GM12892 (cell line): ENCODE measurements at regions not wholly inside any gene's neighbourhood (a gene's known extent, or its start where the extent isn't known, plus 50 kb on each side); places are given as distances from the start of the nearest gene placed in this dataset.

Experiments used
- DNase-seq: peaks from one replicate; pipeline ENCODE4 v3.0.0; 2011; ENCODE audit not compliant: insufficient read length
- FAIRE-seq: peaks from 2 replicates; lab custom pipeline; 2011; peaks lifted over from hg19 to GRCh38; lab: Jason Lieb, UNC
- POLR2A ChIP-seq: IDR thresholded peaks from 2 replicates; pipeline ENCODE4 v1.6.1; 2011; ENCODE audit warnings: low read depth, low read length, control low read depth
- POLR2AphosphoS5 ChIP-seq: IDR thresholded peaks from 2 replicates; pipeline ENCODE4 v1.6.1; 2011; ENCODE audit warnings: low read depth, low read length, control low read depth
- TAF1 ChIP-seq: IDR thresholded peaks from 2 replicates; pipeline ENCODE4 v1.6.1; 2011; ENCODE audit warnings: low read depth, mild to moderate bottlenecking, control low read depth, low read length, borderline replicate concordance

DNA sequence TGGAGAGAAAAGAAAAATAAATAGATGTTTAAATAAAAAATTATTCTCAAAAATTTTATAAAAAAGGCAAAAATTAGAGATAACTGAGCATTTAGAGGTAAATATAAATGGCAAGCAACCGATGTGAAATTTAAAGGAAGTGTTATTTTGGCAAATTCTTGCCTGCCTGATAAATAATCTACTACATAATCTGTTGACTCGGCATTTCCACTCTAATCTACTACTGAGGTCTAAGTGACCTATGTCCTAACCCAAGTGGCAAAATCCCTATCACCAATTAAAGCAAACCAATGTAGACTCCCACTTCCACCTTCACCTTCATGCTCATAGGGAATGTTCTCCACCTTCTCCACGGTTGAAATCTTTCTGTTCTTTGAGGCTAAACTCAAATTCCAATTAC, 1124.1 kb upstream of the CDH2 start:
- DNase-seq (no peak), FAIRE-seq (no peak)
- TF ChIP-seq POLR2AphosphoS5, result no peak
- no peak for TF ChIP-seq TAF1
- TF ChIP-seq POLR2A, result no peak

- TF ChIP-seq POLR2A, result no peak
- TF ChIP-seq TAF1, result no peak
- TF ChIP-seq POLR2AphosphoS5, result no peak
- DNase-seq (no peak), FAIRE-seq (no peak)
These were observed 1108.5 kb upstream of the CDH2 start for GRCh38 chr18:29285471-29285870.

DNA sequence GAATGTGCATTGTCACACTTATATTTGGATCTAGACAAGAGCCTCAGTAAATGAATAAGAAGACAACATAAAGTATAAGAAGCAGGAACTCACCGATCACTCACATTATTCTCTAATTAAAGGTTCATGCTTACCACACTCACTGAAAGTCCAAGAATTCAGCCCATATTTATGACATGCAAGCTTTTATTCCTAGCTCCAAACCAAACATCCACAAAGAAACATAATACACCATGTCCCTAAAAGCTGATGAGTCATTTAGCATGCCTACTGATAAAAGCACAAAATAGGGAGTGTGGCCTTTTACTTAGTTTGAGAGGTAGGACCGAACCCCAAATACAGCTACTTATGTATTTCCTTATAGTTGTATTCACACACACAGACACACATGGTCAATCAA, 1094.6 kb upstream of the CDH2 start:
- FAIRE-seq (no peak), DNase-seq (no peak)
- TF ChIP-seq TAF1, result no peak
- no peak for TF ChIP-seq POLR2AphosphoS5
- no peak for TF ChIP-seq POLR2A

- FAIRE-seq (no peak), DNase-seq (no peak)
- no peak for TF ChIP-seq POLR2A
- TF ChIP-seq TAF1, result no peak
These were observed 1082.9 kb upstream of the CDH2 start for GRCh38 chr18:29259838-29260237.

GRCh38 chr18:29254123-29254522, 1077.2 kb upstream of the CDH2 start:
- FAIRE-seq (no peak), DNase-seq (no peak)

GRCh38 chr18:29251681-29252080, 1074.8 kb upstream of the CDH2 start:
- TF ChIP-seq TAF1 (no peak), POLR2A (no peak), POLR2AphosphoS5 (no peak)
- no peak for FAIRE-seq

More at GRCh38 chr18:29254123-29254522, 1077.2 kb upstream of the CDH2 start:
- TF ChIP-seq POLR2AphosphoS5, result no peak
- TF ChIP-seq POLR2A, result no peak
- TF ChIP-seq TAF1, result no peak

DNA sequence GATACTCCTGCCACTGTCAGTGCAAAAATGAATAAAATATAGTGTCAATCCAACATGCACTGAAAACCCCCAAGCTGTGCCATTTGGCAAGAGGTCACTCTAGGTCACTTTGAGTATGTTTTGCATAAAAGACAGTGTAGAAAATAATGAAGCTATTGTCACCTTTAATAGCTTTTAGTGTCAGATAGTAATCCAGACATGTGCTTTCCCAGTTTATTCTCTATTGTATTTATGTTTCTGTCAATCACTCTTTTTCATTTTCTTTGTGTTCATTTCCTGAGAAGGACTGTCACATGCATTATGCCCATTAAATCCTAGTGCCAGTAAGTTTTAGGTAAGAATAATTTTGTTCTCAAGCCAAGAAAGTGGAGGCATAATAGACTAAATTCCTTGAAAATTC, 1073.9 kb upstream of the CDH2 start:
- TF ChIP-seq POLR2AphosphoS5 (no peak), POLR2A (no peak), TAF1 (no peak)
- DNase-seq, result no peak
- no peak for FAIRE-seq

More at GRCh38 chr18:29251681-29252080, 1074.8 kb upstream of the CDH2 start:
- no peak for DNase-seq

GRCh38 chr18:29250259-29250658, 1073.3 kb upstream of the CDH2 start:
- no peak for TF ChIP-seq POLR2A
- TF ChIP-seq TAF1, result no peak
- no peak for TF ChIP-seq POLR2AphosphoS5
- DNase-seq (no peak), FAIRE-seq (no peak)

- DNase-seq, result no peak
- no peak for FAIRE-seq
- TF ChIP-seq POLR2A (no peak), POLR2AphosphoS5 (no peak), TAF1 (no peak)
These were observed 1071.9 kb upstream of the CDH2 start for GRCh38 chr18:29248805-29249204.

DNA sequence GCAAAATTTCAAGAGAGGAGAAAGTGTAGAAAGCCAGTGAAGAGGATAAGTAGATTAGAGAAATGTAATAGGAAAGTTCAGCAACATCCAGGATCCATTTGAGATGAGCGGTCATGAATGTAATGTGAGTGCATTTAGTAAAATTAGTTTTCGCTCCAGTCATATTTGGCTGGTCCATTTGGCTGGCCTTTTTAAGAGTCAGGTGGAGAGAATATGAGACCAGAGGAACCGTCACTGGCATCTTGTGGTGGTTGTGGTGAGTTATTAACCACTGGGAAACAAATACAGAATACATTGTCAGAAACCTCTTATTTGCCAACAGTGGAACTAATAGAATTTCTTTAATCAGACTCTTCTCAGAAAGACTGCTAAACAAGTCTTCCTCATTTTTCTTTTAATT, 1064.3 kb upstream of the CDH2 start:
- DNase-seq, result no peak
- FAIRE-seq, result no peak
- no peak for TF ChIP-seq POLR2A

DNA sequence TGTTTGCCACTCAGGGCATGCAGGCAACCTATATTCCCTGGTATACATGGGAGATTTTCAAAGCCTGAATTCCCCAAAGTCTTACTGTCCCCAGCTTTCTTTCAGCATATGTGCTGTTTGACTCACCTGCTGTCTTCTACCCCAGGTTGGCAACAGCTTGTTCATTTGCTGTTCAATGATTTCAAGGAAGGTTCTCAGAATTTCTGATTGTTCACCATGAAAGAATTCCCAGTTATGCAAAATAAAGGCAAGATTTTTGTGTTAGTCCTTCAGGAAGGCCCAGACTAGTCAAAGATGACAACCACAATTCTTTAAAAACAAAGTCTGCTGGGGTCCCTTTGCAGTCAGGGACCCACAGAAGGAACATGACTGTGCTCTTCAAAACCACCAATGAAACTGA, 1057.8 kb upstream of the CDH2 start:
- FAIRE-seq, result no peak
- TF ChIP-seq POLR2AphosphoS5 (no peak), POLR2A (no peak), TAF1 (no peak)

DNA sequence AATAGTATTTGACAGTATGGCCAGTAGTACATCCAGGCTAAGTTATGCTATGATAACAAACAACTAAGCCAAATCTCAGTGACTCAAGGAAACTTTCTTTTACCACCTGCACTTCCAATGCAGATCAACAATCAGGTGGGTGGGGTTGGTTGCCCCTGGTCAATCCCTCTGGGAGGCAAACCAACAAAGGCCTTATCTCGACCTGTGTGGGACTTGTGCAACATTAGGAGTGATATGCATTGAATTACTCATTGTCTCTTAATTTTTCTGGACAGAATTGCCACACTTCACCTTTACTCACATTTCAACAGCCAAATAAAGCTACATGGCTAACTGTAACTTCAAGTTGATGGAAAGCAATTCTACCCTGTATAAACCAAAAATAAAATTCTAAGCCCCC, 1049.3 kb upstream of the CDH2 start:
- no peak for TF ChIP-seq TAF1
- TF ChIP-seq POLR2AphosphoS5, result no peak
- TF ChIP-seq POLR2A, result no peak
- DNase-seq (no peak), FAIRE-seq (no peak)

More for the DNA sequence above, 1057.8 kb upstream of the CDH2 start:
- DNase-seq, result no peak

DNA sequence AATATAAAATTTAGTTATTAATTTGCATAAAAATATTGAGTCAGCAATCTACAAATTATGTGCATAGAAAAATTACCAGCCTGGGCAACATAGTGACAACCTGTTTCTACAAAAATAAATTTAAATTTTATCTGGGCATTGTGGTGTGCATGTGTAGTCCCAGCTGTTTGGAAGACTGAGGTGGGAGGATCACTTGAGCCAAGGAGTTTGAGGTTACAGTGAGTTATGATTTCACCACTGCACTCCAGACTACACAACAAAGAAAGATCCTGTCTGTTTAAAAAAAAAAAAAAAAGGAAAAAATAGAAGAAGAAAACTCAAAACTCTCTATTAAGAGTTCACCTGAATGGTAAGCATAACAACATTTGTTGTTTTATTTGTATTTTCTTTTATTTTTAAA, 1048.4 kb upstream of the CDH2 start:
- no peak for FAIRE-seq
- no peak for TF ChIP-seq POLR2AphosphoS5
- TF ChIP-seq TAF1, result no peak
- no peak for TF ChIP-seq POLR2A
- DNase-seq, result no peak
